Non-pigmented ciliary epithelial cell (primary cell): ENCODE measurements at regions not wholly inside any gene's neighbourhood (a gene's known extent, or its start where the extent isn't known, plus 50 kb on each side); places are given as distances from the start of the nearest gene placed in this dataset.
"Not testable (repeated sequence)": the region's sequence is repeated elsewhere in the genome, so short reads cannot be mapped to it uniquely, and the experiment has no call there.

Experiments used
- DNase-seq: peaks from one replicate; pipeline ENCODE4 v3.0.0-alpha.2; 2010; ENCODE audit warnings: low read depth

- DNase-seq: not testable (repeated sequence)
Measured at GRCh38 chr6:167709776-167710336, 116.9 kb upstream of the AFDN start.

- no peak for DNase-seq
Measured at GRCh38 chr6:167710363-167710920, 116.3 kb upstream of the AFDN start.

- no peak for DNase-seq
Measured at GRCh38 chr6:167711211-167711610, 115.5 kb upstream of the AFDN start.

- no peak for DNase-seq
Measured at GRCh38 chr6:167711768-167712730, 114.7 kb upstream of the AFDN start.

- no peak for DNase-seq
Measured at GRCh38 chr6:167712731-167713475, 113.8 kb upstream of the AFDN start.

GRCh38 chr6:167714152-167714551 is 112.6 kb upstream of the AFDN start:
- no peak for DNase-seq

GRCh38 chr6:167717455-167717854 is 109.3 kb upstream of the AFDN start:
- DNase-seq: no peak

GRCh38 chr6:167717867-167718266 is 108.8 kb upstream of the AFDN start:
- no peak for DNase-seq

GRCh38 chr6:167719920-167720319 is 106.8 kb upstream of the AFDN start:
- no peak for DNase-seq

- DNase-seq: no peak
Measured at GRCh38 chr6:167720456-167721285, 106.0 kb upstream of the AFDN start.

GRCh38 chr6:167721291-167721690 is 105.4 kb upstream of the AFDN start:
- no peak for DNase-seq

GRCh38 chr6:167722634-167723309 is 103.9 kb upstream of the AFDN start:
- no peak for DNase-seq

- no peak for DNase-seq
Measured at GRCh38 chr6:167726043-167726621, 100.6 kb upstream of the AFDN start.

GRCh38 chr6:167730441-167730840 is 96.3 kb upstream of the AFDN start:
- no peak for DNase-seq

- no peak for DNase-seq
Measured at GRCh38 chr6:167731216-167731615, 95.5 kb upstream of the AFDN start.

GRCh38 chr6:167731731-167732422 is 94.8 kb upstream of the AFDN start:
- DNase-seq: no peak

GRCh38 chr6:167733740-167734661 is 92.7 kb upstream of the AFDN start:
- no peak for DNase-seq

GRCh38 chr6:167734662-167735083 is 92.0 kb upstream of the AFDN start:
- no peak for DNase-seq
